Pancreas (tissue), 10 donors: ENCODE measurements at regions not wholly inside any gene's neighbourhood (a gene's known extent, or its start where the extent isn't known, plus 50 kb on each side); places are given as distances from the start of the nearest gene placed in this dataset.

ENCODE experiments used
- ATAC-seq, 4 donors: fragments of 200-7000 bp; cut with Tn5 transposase; one replicate each; pipeline versions ENCODE4 v1.8.0 to v1.9.1; 2020; ENCODE audit warnings: mild to moderate bottlenecking in 4 of 4, moderate library complexity in 4 of 4
- DNase-seq, 6 donors: peaks; one replicate each; pipeline ENCODE4 v3.0.0-alpha.2; 2020
- FAIRE-seq: peaks from 2 replicates; lab custom pipeline; 2012; peaks lifted over from hg19 to GRCh38; lab: Jason Lieb, UNC
- H3K27ac ChIP-seq, 4 donors: fragments of 200-600 bp; sonication (generic); 1 replicate in 3 of 4; 2 replicates in 1 of 4; pipeline versions ENCODE4 v1.5.0 to v1.8.0; 2020
- H3K27me3 ChIP-seq, 4 donors: fragments of 200-600 bp; one replicate each; pipeline ENCODE4 v1.8.0; 2021
- H3K36me3 ChIP-seq, 3 donors: fragments of 200-600 bp; sonication (generic) in 1 of 3; one replicate each; pipeline versions ENCODE4 v1.5.0 to v1.8.0; 2020 to 2021
- H3K4me1 ChIP-seq, 3 donors: fragments of 200-600 bp; one replicate each; pipeline ENCODE4 v1.8.0; 2021
- H3K4me3 ChIP-seq, 4 donors: fragments of 200-600 bp; sonication (generic) in 2 of 4; one replicate each; pipeline versions ENCODE4 v1.5.0 to v1.8.0; 2020 to 2021
- H3K9me3 ChIP-seq, 4 donors: fragments of 200-600 bp; one replicate each; pipeline ENCODE4 v1.8.0; 2021
- WGBS, 2 donors: extraction: QIAGEN DNeasy Blood & Tissue Kit; methylation state at CpG; one replicate each; pipeline ENCODE4 v1.1.7; 2013; 5-methylcytosine and 5-hydroxymethylcytosine counted together
- intact Hi-C, 3 donors: fragments of 100-400 bp; cut with DNase I; formaldehyde crosslinking; loops; one replicate each; pipeline versions ENCODE4 v1.11.1 to v1.14.2; 2022
- TF ChIP-seq, protein P1 (sequence below), 4 donors: fragments of 200-600 bp; sonication (generic) in 3 of 4; IDR thresholded peaks; one replicate each; pipeline versions ENCODE4 v1.5.0 to v1.8.0; 2021; ENCODE audit warnings: antibody characterized with exemption in 4 of 4
- donor health status: healthy with polysubstance abuse.
- donor health status: DM: no; HTN: no; CAD: no; lungs with moderate emphysema.
- donor health status: DM: no; HTN: no; CAD: no.
- donor health status: control.
- donor health status: control.
- donor health status: Bipolar disorder and iron deficiency.
- donor health status: DM: yes; HTN: yes; CAD: no.
- donor health status: DM: no; HTN: no; CAD: no.
- donor health status: DM: no; HTN: no; CAD: no.
- donor health status: DM: yes; HTN: yes; CAD: no.

DNA sequence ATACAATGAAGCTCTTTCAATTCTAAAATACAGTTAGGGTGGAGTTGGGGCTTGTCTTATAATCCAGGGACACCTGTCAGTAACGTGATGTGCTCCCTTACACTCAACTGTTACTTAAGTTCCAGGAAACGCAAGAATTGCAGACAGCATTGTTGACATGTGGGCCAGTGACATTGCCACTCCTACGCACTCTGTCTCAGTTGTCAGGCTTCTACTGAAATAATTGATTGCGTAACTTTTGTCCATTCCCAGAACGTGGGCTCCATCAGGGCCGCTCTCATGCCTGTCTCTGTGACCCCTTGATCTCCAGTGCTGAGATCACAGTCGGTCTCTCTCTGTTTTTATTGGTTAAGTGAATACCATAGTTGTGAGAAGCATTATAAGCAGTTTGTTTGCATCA is 487.8 kb downstream of the GALR1 start:
- DNase-seq (no peak), FAIRE-seq (no peak), ATAC-seq (no peak)
- Histone ChIP-seq H3K36me3 (no peaks in the 10 kb centered on the region), H3K4me3 (no peak overlapping the region), H3K27me3 (peaks cover 0 to 12% (median 3%) of the 10 kb centered on the region in 4 donors), H3K27ac (no peak overlapping the region), H3K9me3 (no peaks in the 10 kb centered on the region), H3K4me1 (no peaks in the 10 kb centered on the region)
- WGBS, 2 donors: 47 to 49% methylated on average over 7 of the region's 7 CpGs
- TF ChIP-seq, protein P1, sequence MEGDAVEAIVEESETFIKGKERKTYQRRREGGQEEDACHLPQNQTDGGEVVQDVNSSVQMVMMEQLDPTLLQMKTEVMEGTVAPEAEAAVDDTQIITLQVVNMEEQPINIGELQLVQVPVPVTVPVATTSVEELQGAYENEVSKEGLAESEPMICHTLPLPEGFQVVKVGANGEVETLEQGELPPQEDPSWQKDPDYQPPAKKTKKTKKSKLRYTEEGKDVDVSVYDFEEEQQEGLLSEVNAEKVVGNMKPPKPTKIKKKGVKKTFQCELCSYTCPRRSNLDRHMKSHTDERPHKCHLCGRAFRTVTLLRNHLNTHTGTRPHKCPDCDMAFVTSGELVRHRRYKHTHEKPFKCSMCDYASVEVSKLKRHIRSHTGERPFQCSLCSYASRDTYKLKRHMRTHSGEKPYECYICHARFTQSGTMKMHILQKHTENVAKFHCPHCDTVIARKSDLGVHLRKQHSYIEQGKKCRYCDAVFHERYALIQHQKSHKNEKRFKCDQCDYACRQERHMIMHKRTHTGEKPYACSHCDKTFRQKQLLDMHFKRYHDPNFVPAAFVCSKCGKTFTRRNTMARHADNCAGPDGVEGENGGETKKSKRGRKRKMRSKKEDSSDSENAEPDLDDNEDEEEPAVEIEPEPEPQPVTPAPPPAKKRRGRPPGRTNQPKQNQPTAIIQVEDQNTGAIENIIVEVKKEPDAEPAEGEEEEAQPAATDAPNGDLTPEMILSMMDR (IDR thresholded peaks at IDR 0.05): no peak
- intact Hi-C loops: no loop called here

GRCh38 chr18:77749089-77749488 is 499.4 kb downstream of the GALR1 start:
- no peak for FAIRE-seq

DNA sequence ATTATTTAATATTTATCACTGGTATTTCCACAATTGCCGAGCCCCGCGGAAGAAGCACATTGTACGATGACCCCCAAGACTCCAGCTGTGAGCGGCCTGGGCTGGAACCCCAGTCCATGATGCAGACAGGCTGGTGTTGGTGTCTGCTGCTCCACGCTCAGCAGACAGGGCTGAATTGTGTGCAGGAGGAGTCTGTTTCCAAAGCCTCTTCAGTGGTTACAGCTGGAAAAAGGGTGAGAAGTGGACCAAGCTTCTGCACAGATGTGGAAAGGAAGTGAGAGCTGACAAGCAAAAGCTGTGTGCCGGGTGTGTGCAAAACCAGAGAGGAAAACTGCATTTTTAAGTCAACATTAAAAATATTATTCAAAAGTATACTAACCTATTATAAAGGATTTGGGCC is 500.4 kb downstream of the GALR1 start:
- H3K27ac ChIP-seq: no peak overlapping the region
- intact Hi-C loops: no loop called here
- no peaks in the 10 kb centered on the region for H3K9me3 ChIP-seq
- no peak overlapping the region for H3K4me3 ChIP-seq
- FAIRE-seq: no peak
- no peaks in the 10 kb centered on the region for H3K36me3 ChIP-seq
- peaks cover 0 to 5% (median 0%) of the 10 kb centered on the region in 4 donors for H3K27me3 ChIP-seq
- no peak for ATAC-seq
- TF ChIP-seq, protein P1 (IDR thresholded peaks at IDR 0.05): no peak
- no peaks in the 10 kb centered on the region for H3K4me1 ChIP-seq
- 76 to 85% methylated on average over 7 of the region's 7 CpGs for WGBS, 2 donors
- no peak for DNase-seq

More at GRCh38 chr18:77749089-77749488, 499.4 kb downstream of the GALR1 start:
- ATAC-seq: no peak
- H3K36me3 ChIP-seq: no peaks in the 10 kb centered on the region
- DNase-seq: no peak
- 21 to 22% methylated on average over 6 of the region's 6 CpGs for WGBS, 2 donors
- no peak overlapping the region for H3K4me3 ChIP-seq
- H3K4me1 ChIP-seq: no peaks in the 10 kb centered on the region
- H3K27me3 ChIP-seq: peaks cover 0 to 5% (median 0%) of the 10 kb centered on the region in 4 donors
- no peaks in the 10 kb centered on the region for H3K9me3 ChIP-seq
- H3K27ac ChIP-seq: no peak overlapping the region
- intact Hi-C loops: no loop called here
- TF ChIP-seq, protein P1 (IDR thresholded peaks at IDR 0.05): peak in 2 of 4 donors; percentile 10 to 11

- FAIRE-seq (no peak), ATAC-seq (no peak), DNase-seq (no peak)
- H3K9me3 ChIP-seq: no peaks in the 10 kb centered on the region
- H3K4me1 ChIP-seq: no peaks in the 10 kb centered on the region
- intact Hi-C loops: no loop called here
- H3K27ac ChIP-seq: no peak overlapping the region
- TF ChIP-seq, protein P1 (IDR thresholded peaks at IDR 0.05): no peak
- H3K4me3 ChIP-seq: no peak overlapping the region
- no peaks in the 10 kb centered on the region for H3K36me3 ChIP-seq
- 53 to 55% methylated on average over 7 of the region's 7 CpGs for WGBS, 2 donors
- H3K27me3 ChIP-seq: no peaks in the 10 kb centered on the region
These were observed 504.9 kb downstream of the GALR1 start for GRCh38 chr18:77754475-77755044.

DNA sequence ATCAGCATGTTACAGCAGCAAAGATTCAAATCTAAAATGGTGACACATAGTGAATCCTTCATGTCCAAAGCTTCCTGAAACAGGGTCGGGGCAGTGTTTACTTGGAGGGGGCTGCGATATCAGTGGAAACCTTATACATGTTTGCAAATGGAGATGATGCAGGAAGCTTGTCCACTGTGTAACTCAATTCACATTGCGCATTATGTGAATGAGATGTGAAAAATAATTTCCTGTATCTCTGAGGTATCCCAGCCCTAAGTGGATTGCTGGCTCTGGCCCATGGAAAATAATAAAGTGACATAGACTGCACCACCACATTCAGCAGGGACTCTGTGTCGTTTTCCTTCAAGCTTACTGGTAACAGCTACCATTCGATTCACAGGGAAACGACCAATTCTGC is 505.5 kb downstream of the GALR1 start:
- 61 to 62% methylated on average over 6 of the region's 6 CpGs for WGBS, 2 donors
- no peaks in the 10 kb centered on the region for H3K4me1 ChIP-seq
- FAIRE-seq (no peak), DNase-seq (no peak), ATAC-seq (no peak)
- H3K27me3 ChIP-seq: no peaks in the 10 kb centered on the region
- TF ChIP-seq, protein P1 (IDR thresholded peaks at IDR 0.05): no peak
- H3K36me3 ChIP-seq: no peaks in the 10 kb centered on the region
- intact Hi-C loops: no loop called here
- H3K27ac ChIP-seq: no peak overlapping the region
- no peaks in the 10 kb centered on the region for H3K9me3 ChIP-seq
- H3K4me3 ChIP-seq: no peak overlapping the region
